ENCODE measurements at regions not wholly inside any gene's neighbourhood (a gene's known extent, or its start where the extent isn't known, plus 50 kb on each side); places are given as distances from the start of the nearest gene placed in this dataset.

DNA sequence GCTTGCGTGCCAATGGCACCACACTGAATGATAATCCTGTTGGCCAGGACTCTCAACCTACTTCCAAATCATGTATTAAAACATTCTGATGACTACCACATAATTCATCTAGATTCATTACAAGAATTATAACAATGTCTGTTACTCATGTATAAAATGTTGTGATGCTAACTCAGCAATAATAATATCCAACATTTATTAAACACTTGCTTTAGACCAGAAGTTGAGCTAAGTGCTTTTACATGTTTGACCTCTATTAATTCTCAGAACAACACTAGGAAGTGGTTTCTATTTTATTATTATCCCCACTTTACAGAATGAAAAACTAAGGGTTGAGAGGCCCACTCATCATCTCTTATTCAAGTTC is 178.4 kb downstream of the LNPK start:
- Histone ChIP-seq H3K27me3 (no peaks in the 10 kb centered on the region), H3K4me3 (no peak overlapping the region), H3K9me3 (replicated peaks in 1 of 3) (no peaks in the 10 kb centered on the region), H3K36me3 (replicated peaks in 1 of 2) (no peaks in the 10 kb centered on the region), H3K4me1 (replicated peaks in 1 of 2) (no peaks in the 10 kb centered on the region), H3K27ac (no peak overlapping the region)
- intact Hi-C loops (cut with DNase I): no loop called here
- DNase-seq: no peak
- TF ChIP-seq, protein P1, sequence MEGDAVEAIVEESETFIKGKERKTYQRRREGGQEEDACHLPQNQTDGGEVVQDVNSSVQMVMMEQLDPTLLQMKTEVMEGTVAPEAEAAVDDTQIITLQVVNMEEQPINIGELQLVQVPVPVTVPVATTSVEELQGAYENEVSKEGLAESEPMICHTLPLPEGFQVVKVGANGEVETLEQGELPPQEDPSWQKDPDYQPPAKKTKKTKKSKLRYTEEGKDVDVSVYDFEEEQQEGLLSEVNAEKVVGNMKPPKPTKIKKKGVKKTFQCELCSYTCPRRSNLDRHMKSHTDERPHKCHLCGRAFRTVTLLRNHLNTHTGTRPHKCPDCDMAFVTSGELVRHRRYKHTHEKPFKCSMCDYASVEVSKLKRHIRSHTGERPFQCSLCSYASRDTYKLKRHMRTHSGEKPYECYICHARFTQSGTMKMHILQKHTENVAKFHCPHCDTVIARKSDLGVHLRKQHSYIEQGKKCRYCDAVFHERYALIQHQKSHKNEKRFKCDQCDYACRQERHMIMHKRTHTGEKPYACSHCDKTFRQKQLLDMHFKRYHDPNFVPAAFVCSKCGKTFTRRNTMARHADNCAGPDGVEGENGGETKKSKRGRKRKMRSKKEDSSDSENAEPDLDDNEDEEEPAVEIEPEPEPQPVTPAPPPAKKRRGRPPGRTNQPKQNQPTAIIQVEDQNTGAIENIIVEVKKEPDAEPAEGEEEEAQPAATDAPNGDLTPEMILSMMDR (IDR thresholded peaks at IDR 0.05): no peak
- TF ChIP-seq POLR2A (IDR thresholded peaks at IDR 0.05): no peak
- 94 to 100% (median 100%) methylated on average over 1 of the region's 1 CpG for WGBS, 4 donors

DNA sequence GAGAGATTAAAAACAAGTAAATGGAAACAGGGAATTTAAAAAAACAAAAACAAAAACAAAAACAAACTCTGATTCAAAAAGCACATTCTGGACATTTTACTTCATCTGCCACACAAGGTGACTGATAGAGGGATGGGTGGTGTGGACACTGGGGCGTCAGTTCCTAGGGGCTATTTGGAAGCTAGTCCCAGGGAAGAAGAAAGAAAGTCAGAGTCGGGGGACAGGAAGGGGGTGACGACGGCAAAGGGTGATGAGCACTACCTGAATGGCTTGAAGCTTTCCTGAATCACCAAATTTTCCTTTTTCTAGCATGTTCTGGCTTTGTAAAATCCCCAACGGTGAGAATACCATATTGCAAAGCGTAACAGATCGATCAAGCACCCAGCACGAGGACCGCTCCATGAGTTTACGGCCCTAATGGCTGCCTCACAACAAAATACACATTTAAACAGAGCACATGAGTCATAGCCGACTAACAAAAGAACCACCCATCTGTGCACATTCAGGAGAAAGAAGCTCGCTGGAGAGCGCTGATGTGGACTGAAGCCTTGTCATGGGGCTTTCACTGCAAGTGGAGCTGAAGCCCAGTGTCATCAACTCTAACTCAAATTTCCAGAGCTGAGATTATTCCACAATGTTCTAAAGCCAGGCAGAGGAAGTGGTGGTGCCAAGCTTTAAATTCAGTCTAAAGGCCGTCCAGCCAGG is 178.9 kb downstream of the LNPK start:
- TF ChIP-seq POLR2A (IDR thresholded peaks at IDR 0.05): no peak
- TF ChIP-seq, protein P1 (IDR thresholded peaks at IDR 0.05): no peak
- intact Hi-C loops (cut with DNase I): no loop called here
- WGBS, 4 donors: 83 to 92% (median 87%) methylated on average over 14 of the region's 14 CpGs
- H3K36me3 ChIP-seq (replicated peaks in 1 of 2): no peaks in the 10 kb centered on the region
- no peaks in the 10 kb centered on the region for H3K27me3 ChIP-seq
- no peak overlapping the region for H3K4me3 ChIP-seq
- no peaks in the 10 kb centered on the region for H3K9me3 ChIP-seq (replicated peaks in 1 of 3)
- H3K27ac ChIP-seq: no peak overlapping the region
- H3K4me1 ChIP-seq (replicated peaks in 1 of 2): no peaks in the 10 kb centered on the region
- no peak for DNase-seq

DNA sequence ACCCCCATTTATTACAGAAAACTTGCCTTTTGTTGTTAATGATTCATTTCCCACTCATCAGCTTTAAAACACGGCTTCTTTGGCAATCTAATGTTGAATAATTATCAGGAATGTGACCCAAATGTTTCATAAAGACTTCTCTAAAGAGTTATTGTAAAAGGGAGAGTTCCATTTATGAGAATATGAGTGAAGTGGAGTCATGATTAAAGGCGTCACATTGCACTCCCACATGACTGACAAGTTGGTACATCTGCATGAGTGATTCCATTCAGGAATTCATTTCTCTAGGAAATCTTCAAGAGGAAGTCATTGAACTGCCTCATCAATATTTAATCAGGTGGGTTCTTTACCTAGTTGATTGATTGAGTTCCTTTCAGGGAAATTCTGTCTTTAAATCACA is 184.8 kb downstream of the LNPK start:
- no peaks in the 10 kb centered on the region for H3K36me3 ChIP-seq (replicated peaks in 1 of 2)
- intact Hi-C loops (cut with DNase I): no loop called here
- H3K9me3 ChIP-seq (replicated peaks in 1 of 3): no peaks in the 10 kb centered on the region
- DNase-seq: no peak
- no peak overlapping the region for H3K4me3 ChIP-seq
- no peaks in the 10 kb centered on the region for H3K27me3 ChIP-seq
- no peak overlapping the region for H3K27ac ChIP-seq
- 63 to 83% (median 76%) methylated on average over 2 of the region's 2 CpGs for WGBS, 4 donors
- H3K4me1 ChIP-seq (replicated peaks in 1 of 2): no peaks in the 10 kb centered on the region
- TF ChIP-seq POLR2A (IDR thresholded peaks at IDR 0.05): no peak
- TF ChIP-seq, protein P1 (IDR thresholded peaks at IDR 0.05): no peak

DNA sequence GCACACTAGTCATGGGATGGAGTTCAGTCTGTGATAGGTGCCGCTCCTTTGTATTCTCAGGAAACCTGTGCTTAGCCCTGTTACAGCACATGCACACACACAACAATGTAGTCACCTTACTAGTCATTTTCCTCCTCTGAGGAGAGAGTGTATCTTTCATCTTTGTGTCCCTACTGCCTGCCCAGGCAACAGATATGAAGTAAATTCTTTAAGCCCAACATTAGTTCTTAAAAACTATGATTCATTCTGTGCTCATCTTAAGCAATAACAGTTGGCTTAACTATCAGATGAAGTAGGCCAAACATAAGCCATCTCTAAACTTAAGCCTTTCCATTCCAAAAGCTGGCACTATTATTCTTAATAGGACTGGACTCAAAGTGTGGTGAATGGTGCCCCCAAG is 186.5 kb downstream of the LNPK start:
- WGBS, 4 donors: 93 to 100% (median 96%) methylated on average over 1 of the region's 1 CpG
- Histone ChIP-seq H3K4me1 (replicated peaks in 1 of 2) (no peaks in the 10 kb centered on the region), H3K27me3 (no peaks in the 10 kb centered on the region), H3K4me3 (no peak overlapping the region), H3K36me3 (replicated peaks in 1 of 2) (no peaks in the 10 kb centered on the region), H3K9me3 (replicated peaks in 1 of 3) (no peaks in the 10 kb centered on the region), H3K27ac (no peak overlapping the region)
- no peak for TF ChIP-seq POLR2A (IDR thresholded peaks at IDR 0.05)
- TF ChIP-seq, protein P1 (IDR thresholded peaks at IDR 0.05): no peak
- DNase-seq: no peak
- intact Hi-C loops (cut with DNase I): no loop called here
